Nephron progenitor cell (in vitro differentiated cells): ENCODE measurements at regions not wholly inside any gene's neighbourhood (a gene's known extent, or its start where the extent isn't known, plus 50 kb on each side); places are given as distances from the start of the nearest gene placed in this dataset.
"Not testable (repeated sequence)": the region's sequence is repeated elsewhere in the genome, so short reads cannot be mapped to it uniquely, and the experiment has no call there.

ENCODE experiments used
- DNase-seq: peaks from one replicate; pipeline ENCODE4 v3.0.0; 2021
- H3K27ac Mint-ChIP-seq: 2 replicates; pipeline ENCODE4 v1.8.0; 2021; ENCODE audit warnings: mild to moderate bottlenecking, moderate library complexity, mixed read lengths
- H3K27me3 Mint-ChIP-seq: 2 replicates; pipeline ENCODE4 v1.8.0; 2021; ENCODE audit warnings: mild to moderate bottlenecking, low read depth, mixed read lengths; ENCODE audit not compliant: poor library complexity
- H3K36me3 Mint-ChIP-seq: 2 replicates; pipeline ENCODE4 v1.8.0; 2021; ENCODE audit warnings: low read depth, mixed read lengths
- H3K4me1 Mint-ChIP-seq: 2 replicates; pipeline ENCODE4 v1.8.0; 2021; ENCODE audit warnings: mixed read lengths
- H3K4me3 Mint-ChIP-seq: 2 replicates; pipeline ENCODE4 v1.8.0; 2021; ENCODE audit warnings: mild to moderate bottlenecking, moderate library complexity, mixed read lengths
- H3K9me3 Mint-ChIP-seq: 2 replicates; pipeline ENCODE4 v1.8.0; 2021; ENCODE audit warnings: mild to moderate bottlenecking, moderate library complexity, mixed read lengths
- TF ChIP-seq, protein P1 (sequence below): fragments of 200-600 bp; sonication (generic); IDR thresholded peaks from 2 replicates; pipeline ENCODE4 v1.5.0; 2021; ENCODE audit warnings: antibody characterized with exemption

DNA sequence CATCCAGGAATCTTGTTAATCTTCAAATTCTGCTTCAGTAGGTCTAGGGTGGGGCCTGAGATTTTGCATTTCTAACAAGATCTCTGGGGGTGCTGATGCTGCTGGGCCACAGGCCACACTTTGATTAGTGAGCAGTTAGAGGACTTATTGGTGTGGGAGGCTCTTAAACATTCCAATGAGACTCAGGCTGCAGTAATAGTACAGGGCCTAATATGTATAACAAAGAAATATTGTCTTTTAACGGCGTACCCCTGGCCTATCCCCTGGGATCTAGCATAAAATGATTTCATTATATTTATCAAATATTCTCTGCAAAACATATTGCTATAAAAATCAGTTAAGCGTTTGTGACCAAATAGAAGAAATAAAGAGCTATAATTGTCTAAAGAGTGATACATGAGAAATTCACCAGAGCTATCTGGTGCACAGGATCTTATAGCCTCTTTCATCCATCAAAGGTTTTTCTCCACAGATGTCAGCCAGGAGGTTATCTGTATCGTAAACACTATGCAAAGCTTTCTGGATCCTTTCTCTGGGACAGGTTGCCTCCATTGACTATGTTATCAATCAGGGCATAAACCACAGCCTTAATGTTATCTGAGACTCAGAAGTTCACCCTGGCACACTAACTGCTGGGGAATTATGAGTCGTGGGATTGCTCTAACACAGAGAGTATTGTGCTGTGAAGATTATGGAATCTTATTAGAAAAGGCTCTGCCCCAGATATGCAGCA is 488.5 kb upstream of the MAP3K7 start:
- no peaks in the 10 kb centered on the region for H3K4me1 Mint-ChIP-seq
- H3K9me3 Mint-ChIP-seq: no peaks in the 10 kb centered on the region
- H3K4me3 Mint-ChIP-seq: no peak overlapping the region
- H3K27me3 Mint-ChIP-seq: no peaks in the 10 kb centered on the region
- H3K27ac Mint-ChIP-seq: no peak overlapping the region
- no peak for DNase-seq
- no peaks in the 10 kb centered on the region for H3K36me3 Mint-ChIP-seq
- TF ChIP-seq, protein P1, sequence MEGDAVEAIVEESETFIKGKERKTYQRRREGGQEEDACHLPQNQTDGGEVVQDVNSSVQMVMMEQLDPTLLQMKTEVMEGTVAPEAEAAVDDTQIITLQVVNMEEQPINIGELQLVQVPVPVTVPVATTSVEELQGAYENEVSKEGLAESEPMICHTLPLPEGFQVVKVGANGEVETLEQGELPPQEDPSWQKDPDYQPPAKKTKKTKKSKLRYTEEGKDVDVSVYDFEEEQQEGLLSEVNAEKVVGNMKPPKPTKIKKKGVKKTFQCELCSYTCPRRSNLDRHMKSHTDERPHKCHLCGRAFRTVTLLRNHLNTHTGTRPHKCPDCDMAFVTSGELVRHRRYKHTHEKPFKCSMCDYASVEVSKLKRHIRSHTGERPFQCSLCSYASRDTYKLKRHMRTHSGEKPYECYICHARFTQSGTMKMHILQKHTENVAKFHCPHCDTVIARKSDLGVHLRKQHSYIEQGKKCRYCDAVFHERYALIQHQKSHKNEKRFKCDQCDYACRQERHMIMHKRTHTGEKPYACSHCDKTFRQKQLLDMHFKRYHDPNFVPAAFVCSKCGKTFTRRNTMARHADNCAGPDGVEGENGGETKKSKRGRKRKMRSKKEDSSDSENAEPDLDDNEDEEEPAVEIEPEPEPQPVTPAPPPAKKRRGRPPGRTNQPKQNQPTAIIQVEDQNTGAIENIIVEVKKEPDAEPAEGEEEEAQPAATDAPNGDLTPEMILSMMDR: no peak

DNA sequence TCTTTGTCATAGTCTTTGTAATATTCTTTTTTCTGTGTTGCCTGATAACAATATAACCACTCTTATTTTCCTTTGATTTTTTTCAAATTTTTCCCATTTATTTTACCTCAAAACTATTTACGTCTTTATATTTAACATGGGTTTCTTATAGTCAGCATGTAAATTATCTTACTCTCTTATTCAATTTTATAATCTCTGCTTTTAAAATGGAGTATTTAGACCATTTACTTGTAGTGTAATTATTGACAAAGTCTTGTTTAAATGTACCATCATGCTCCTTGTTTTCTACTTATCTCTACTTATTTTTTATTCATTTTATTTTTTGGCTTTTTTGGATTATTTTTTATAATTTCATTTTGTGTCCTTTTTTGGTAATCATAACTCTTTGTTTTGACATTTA is 476.5 kb upstream of the MAP3K7 start:
- Mint-ChIP-seq H3K9me3 (peaks cover 32% of the 10 kb centered on the region), H3K4me1 (no peaks in the 10 kb centered on the region), H3K4me3 (no peak overlapping the region), H3K27ac (no peak overlapping the region), H3K36me3 (peaks cover 5% of the 10 kb centered on the region), H3K27me3 (peaks cover 3% of the 10 kb centered on the region)
- TF ChIP-seq, protein P1: no peak
- DNase-seq: no peak

DNA sequence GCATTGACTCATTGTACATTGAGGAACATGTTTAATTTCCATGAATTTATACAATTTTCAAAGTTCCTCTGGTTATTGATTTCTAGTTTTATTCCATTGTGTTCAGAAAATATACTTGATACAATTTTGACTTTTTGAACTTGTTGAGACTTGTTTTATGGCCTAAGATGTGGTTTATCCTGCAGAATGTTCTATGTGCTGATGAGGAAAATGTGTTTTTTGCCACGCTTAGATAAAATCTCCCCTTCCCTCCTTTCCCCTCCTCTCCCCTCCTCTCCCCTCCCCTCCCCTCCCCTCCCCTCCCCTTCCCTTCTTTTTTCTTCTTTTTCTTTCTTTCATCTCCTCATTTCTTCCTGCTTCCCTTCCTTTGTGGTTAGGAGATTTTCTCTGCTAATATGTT is 470.8 kb upstream of the MAP3K7 start:
- no peak overlapping the region for H3K27ac Mint-ChIP-seq
- H3K27me3 Mint-ChIP-seq: peaks cover 3% of the 10 kb centered on the region
- peaks cover 30% of the 10 kb centered on the region for H3K36me3 Mint-ChIP-seq
- H3K4me3 Mint-ChIP-seq: no peak overlapping the region
- no peak for DNase-seq
- peaks cover 54% of the 10 kb centered on the region for H3K9me3 Mint-ChIP-seq
- TF ChIP-seq, protein P1: no peak
- no peaks in the 10 kb centered on the region for H3K4me1 Mint-ChIP-seq

DNA sequence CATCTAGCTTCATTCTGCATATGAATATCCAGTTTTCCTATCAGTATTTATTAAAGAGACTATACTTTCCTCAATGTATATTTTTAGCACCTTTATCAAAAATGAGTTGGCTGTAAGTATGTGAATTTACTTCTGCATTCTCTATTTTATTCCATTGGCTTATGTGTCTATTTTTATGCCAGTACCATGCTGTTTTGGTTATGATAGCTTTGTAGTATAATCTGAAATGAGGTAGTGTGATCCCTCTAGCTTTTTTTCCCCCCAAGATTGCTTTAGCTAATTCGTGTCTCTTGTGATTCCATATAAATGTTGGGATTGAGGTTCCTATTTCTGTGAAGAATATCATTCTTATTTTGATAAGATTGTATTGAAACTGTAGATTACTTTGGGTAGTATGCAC is 469.1 kb upstream of the MAP3K7 start:
- no peak overlapping the region for H3K27ac Mint-ChIP-seq
- peaks cover 53% of the 10 kb centered on the region for H3K9me3 Mint-ChIP-seq
- H3K4me1 Mint-ChIP-seq: no peaks in the 10 kb centered on the region
- no peak overlapping the region for H3K4me3 Mint-ChIP-seq
- peaks cover 3% of the 10 kb centered on the region for H3K27me3 Mint-ChIP-seq
- peaks cover 30% of the 10 kb centered on the region for H3K36me3 Mint-ChIP-seq
- no peak for DNase-seq
- TF ChIP-seq, protein P1: no peak

DNA sequence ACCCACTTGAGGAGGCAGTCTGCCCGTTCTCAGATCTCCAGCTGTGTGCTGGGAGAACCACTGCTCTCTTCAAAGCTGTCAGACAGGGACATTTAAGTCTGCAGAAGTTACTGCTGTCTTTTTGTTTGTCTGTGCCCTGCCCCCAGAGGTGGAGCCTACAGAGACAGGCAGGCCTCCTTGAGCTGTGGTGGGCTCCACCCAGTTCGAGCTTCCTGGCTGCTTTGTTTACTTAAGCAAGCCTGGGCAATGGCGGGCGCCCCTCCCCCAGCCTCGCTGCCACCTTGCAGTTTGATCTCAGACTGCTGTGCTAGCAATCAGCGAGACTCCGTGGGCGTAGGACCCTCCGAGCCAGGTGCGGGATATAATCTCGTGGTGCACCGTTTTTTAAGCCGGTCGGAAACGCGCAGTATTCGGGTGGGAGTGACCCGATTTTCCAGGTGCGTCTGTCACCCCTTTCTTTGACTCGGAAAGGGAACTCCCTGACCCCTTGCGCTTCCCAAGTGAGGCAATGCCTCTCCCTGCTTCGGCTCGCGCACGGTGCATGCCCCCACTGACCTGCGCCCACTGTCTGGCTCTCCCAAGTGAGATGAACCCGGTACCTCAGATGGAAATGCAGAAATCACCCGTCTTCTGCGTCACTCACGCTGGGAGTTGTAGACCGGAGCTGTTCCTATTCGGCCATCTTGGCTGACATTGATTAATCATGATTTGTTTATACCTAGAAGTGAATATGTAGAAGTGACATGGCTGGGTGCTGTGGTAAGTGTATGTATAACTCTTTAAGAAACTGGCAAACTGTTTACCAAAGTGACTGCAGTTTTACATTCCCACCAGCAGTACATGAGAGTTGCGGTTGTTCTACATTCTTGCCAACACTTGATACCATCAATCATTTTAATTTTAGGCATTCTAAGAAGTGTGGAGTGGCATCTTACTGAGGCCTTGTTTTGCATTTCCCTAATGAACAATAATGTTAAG is 465.9 kb upstream of the MAP3K7 start:
- not testable (repeated sequence) for DNase-seq, H3K4me3 Mint-ChIP-seq, H3K27ac Mint-ChIP-seq, H3K27me3 Mint-ChIP-seq, H3K4me1 Mint-ChIP-seq
- H3K36me3 Mint-ChIP-seq: peaks cover 24% of the 10 kb centered on the region
- H3K9me3 Mint-ChIP-seq: peaks cover 45% of the 10 kb centered on the region

DNA sequence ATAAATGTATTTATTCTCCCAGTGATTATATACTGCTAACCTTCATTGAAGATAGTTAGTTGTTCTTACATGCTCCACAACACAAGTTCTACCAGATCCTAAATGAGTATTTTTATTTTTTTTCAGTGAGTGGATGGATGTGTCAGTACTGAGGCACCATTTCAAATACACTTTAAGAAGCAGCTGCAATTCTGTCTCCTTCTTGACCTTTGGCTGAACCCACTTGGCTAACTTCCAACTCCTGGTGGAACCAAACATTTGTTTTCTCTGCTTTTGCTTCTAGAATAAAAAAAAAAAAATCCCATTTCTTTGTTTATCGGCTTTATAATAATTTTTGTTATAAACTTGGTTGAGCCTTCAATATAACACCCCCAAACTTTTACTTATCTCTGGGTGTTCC is 458.3 kb upstream of the MAP3K7 start:
- DNase-seq: no peak
- peaks cover 11% of the 10 kb centered on the region for H3K9me3 Mint-ChIP-seq
- TF ChIP-seq, protein P1: no peak
- peaks cover 6% of the 10 kb centered on the region for H3K36me3 Mint-ChIP-seq
- peaks cover 22% of the 10 kb centered on the region for H3K4me1 Mint-ChIP-seq
- H3K4me3 Mint-ChIP-seq: no peak overlapping the region
- H3K27ac Mint-ChIP-seq: no peak overlapping the region
- H3K27me3 Mint-ChIP-seq: no peaks in the 10 kb centered on the region
